ENCODE measurements at regions not wholly inside any gene's neighbourhood (a gene's known extent, or its start where the extent isn't known, plus 50 kb on each side); places are given as distances from the start of the nearest gene placed in this dataset.

GRCh38 chr6:133802861-133803260, 86.1 kb upstream of the TCF21 start:
- Histone ChIP-seq H3K9me3 (ENCODE audit: insufficient read depth, low read depth, low read length) (peaks cover 5% of the 10 kb centered on the region), H2AFZ (ENCODE audit: low read depth, low read length) (no peak overlapping the region), H3K27me3 (ENCODE audit: insufficient read depth, low read length) (no peaks in the 10 kb centered on the region), H3K79me2 (ENCODE audit: insufficient read depth, low read length) (no peaks in the 10 kb centered on the region), H3K27ac (ENCODE audit: low read depth, low read length) (no peak overlapping the region), H4K20me1 (ENCODE audit: insufficient read depth, low read length) (no peaks in the 10 kb centered on the region), H3K4me2 (ENCODE audit: low read length) (no peak overlapping the region), H3K36me3 (ENCODE audit: insufficient read depth, low read length) (no peaks in the 10 kb centered on the region), H3K9ac (ENCODE audit: low read length) (no peak overlapping the region), H3K4me3 (ENCODE audit: insufficient read depth, low read depth, low read length) (no peak overlapping the region), H3K4me1 (ENCODE audit: insufficient read depth, low read length) (no peaks in the 10 kb centered on the region)
- no peaks in the 10 kb centered on the region for H3K36me3 Mint-ChIP-seq (ENCODE audit: low read depth, unreplicated experiment)
- TF ChIP-seq, protein P1, sequence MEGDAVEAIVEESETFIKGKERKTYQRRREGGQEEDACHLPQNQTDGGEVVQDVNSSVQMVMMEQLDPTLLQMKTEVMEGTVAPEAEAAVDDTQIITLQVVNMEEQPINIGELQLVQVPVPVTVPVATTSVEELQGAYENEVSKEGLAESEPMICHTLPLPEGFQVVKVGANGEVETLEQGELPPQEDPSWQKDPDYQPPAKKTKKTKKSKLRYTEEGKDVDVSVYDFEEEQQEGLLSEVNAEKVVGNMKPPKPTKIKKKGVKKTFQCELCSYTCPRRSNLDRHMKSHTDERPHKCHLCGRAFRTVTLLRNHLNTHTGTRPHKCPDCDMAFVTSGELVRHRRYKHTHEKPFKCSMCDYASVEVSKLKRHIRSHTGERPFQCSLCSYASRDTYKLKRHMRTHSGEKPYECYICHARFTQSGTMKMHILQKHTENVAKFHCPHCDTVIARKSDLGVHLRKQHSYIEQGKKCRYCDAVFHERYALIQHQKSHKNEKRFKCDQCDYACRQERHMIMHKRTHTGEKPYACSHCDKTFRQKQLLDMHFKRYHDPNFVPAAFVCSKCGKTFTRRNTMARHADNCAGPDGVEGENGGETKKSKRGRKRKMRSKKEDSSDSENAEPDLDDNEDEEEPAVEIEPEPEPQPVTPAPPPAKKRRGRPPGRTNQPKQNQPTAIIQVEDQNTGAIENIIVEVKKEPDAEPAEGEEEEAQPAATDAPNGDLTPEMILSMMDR (IDR thresholded peaks at IDR 0.05; ENCODE audit: insufficient read depth, low read depth, low read length): no peak
- no peak for TF ChIP-seq EZH2 (IDR thresholded peaks at IDR 0.05; ENCODE audit: insufficient read depth, low read length)
- peaks cover 3% of the 10 kb centered on the region for H3K4me1 Mint-ChIP-seq (ENCODE audit: low read depth, unreplicated experiment)
- H3K4me3 Mint-ChIP-seq (ENCODE audit: unreplicated experiment): no peak overlapping the region
- H3K9me3 Mint-ChIP-seq (ENCODE audit: unreplicated experiment): peaks cover 3% of the 10 kb centered on the region
- no peaks in the 10 kb centered on the region for H3K27me3 Mint-ChIP-seq (ENCODE audit: low read depth, unreplicated experiment)
- peak; percentile 36 for DNase-seq (ENCODE audit: low read depth)
- no peak for FAIRE-seq
- H3K27ac Mint-ChIP-seq (ENCODE audit: unreplicated experiment): no peak overlapping the region

- no peak overlapping the region for H3K4me3 ChIP-seq (ENCODE audit: insufficient read depth, low read depth, low read length)
- no peak overlapping the region for H2AFZ ChIP-seq (ENCODE audit: low read depth, low read length)
- Mint-ChIP-seq H3K36me3 (ENCODE audit: low read depth, unreplicated experiment) (no peaks in the 10 kb centered on the region), H3K9me3 (ENCODE audit: unreplicated experiment) (no peaks in the 10 kb centered on the region), H3K4me3 (ENCODE audit: unreplicated experiment) (no peak overlapping the region), H3K4me1 (ENCODE audit: low read depth, unreplicated experiment) (peaks cover 3% of the 10 kb centered on the region), H3K27me3 (ENCODE audit: low read depth, unreplicated experiment) (no peaks in the 10 kb centered on the region), H3K27ac (ENCODE audit: unreplicated experiment) (no peak overlapping the region)
- no peak overlapping the region for H3K9ac ChIP-seq (ENCODE audit: low read length)
- FAIRE-seq: no peak
- no peaks in the 10 kb centered on the region for H4K20me1 ChIP-seq (ENCODE audit: insufficient read depth, low read length)
- no peak overlapping the region for H3K4me2 ChIP-seq (ENCODE audit: low read length)
- no peak overlapping the region for H3K27ac ChIP-seq (ENCODE audit: low read depth, low read length)
- H3K4me1 ChIP-seq (ENCODE audit: insufficient read depth, low read length): no peaks in the 10 kb centered on the region
- H3K27me3 ChIP-seq (ENCODE audit: insufficient read depth, low read length): no peaks in the 10 kb centered on the region
- H3K36me3 ChIP-seq (ENCODE audit: insufficient read depth, low read length): no peaks in the 10 kb centered on the region
- H3K9me3 ChIP-seq (ENCODE audit: insufficient read depth, low read depth, low read length): no peaks in the 10 kb centered on the region
- H3K79me2 ChIP-seq (ENCODE audit: insufficient read depth, low read length): no peaks in the 10 kb centered on the region
- TF ChIP-seq, protein P1 (IDR thresholded peaks at IDR 0.05; ENCODE audit: insufficient read depth, low read depth, low read length): no peak
- no peak for TF ChIP-seq EZH2 (IDR thresholded peaks at IDR 0.05; ENCODE audit: insufficient read depth, low read length)
- peak; percentile 52 for DNase-seq (ENCODE audit: low read depth)
Measured at GRCh38 chr6:133804265-133804664, 84.6 kb upstream of the TCF21 start.

- no peaks in the 10 kb centered on the region for H3K27me3 Mint-ChIP-seq (ENCODE audit: low read depth, unreplicated experiment)
- FAIRE-seq: no peak
- peaks cover 6% of the 10 kb centered on the region for H3K4me1 ChIP-seq (ENCODE audit: insufficient read depth, low read length)
Measured at GRCh38 chr6:133805876-133806275, 83.0 kb upstream of the TCF21 start.

More at GRCh38 chr6:133805876-133806275, 83.0 kb upstream of the TCF21 start:
- Histone ChIP-seq H3K79me2 (ENCODE audit: insufficient read depth, low read length) (no peaks in the 10 kb centered on the region), H3K4me3 (ENCODE audit: insufficient read depth, low read depth, low read length) (no peak overlapping the region), H4K20me1 (ENCODE audit: insufficient read depth, low read length) (no peaks in the 10 kb centered on the region), H3K4me2 (ENCODE audit: low read length) (no peak overlapping the region), H3K9me3 (ENCODE audit: insufficient read depth, low read depth, low read length) (no peaks in the 10 kb centered on the region), H3K27me3 (ENCODE audit: insufficient read depth, low read length) (no peaks in the 10 kb centered on the region), H2AFZ (ENCODE audit: low read depth, low read length) (no peak overlapping the region), H3K27ac (ENCODE audit: low read depth, low read length) (no peak overlapping the region), H3K36me3 (ENCODE audit: insufficient read depth, low read length) (no peaks in the 10 kb centered on the region), H3K9ac (ENCODE audit: low read length) (no peak overlapping the region)
- TF ChIP-seq EZH2 (IDR thresholded peaks at IDR 0.05; ENCODE audit: insufficient read depth, low read length): no peak
- TF ChIP-seq, protein P1 (IDR thresholded peaks at IDR 0.05; ENCODE audit: insufficient read depth, low read depth, low read length): no peak
- Mint-ChIP-seq H3K36me3 (ENCODE audit: low read depth, unreplicated experiment) (no peaks in the 10 kb centered on the region), H3K27ac (ENCODE audit: unreplicated experiment) (no peak overlapping the region), H3K9me3 (ENCODE audit: unreplicated experiment) (no peaks in the 10 kb centered on the region), H3K4me3 (ENCODE audit: unreplicated experiment) (no peak overlapping the region), H3K4me1 (ENCODE audit: low read depth, unreplicated experiment) (peaks cover 3% of the 10 kb centered on the region)
- DNase-seq (ENCODE audit: low read depth): no peak
